GM12878 (cell line): ENCODE measurements at regions not wholly inside any gene's neighbourhood (a gene's known extent, or its start where the extent isn't known, plus 50 kb on each side); places are given as distances from the start of the nearest gene placed in this dataset.

Experiments used
- ATAC-seq: fragments of 200-7000 bp; cut with Tn5 transposase; 3 replicates; pipeline ENCODE4 v1.9.1; 2020; ENCODE audit warnings: mild to moderate bottlenecking, moderate library complexity
- BruUV-seq: library from RNA; stranded (reverse); fragments of 400-500 nt; replicated peaks from 2 replicates; lab custom pipeline; 2021; lab: Mats Ljungman, UMichigan
- CTCF ChIA-PET: fragments of 300-600 bp; sonication (Branson Sonifier 250); formaldehyde crosslinking; extraction: SDS; loops from one replicate; lab custom pipeline; 2021; ENCODE audit warnings: inconsistent platforms; lab: Yijun Ruan, JAX
- POLR2A ChIA-PET: fragments of 350-600 bp; formaldehyde crosslinking; extraction: SDS; loops from one replicate; lab custom pipeline; 2021; ENCODE audit warnings: inconsistent platforms; lab: Charles Lee
- RAD21 ChIA-PET: fragments of 300-600 bp; sonication (Branson Sonifier 250); formaldehyde crosslinking; loops from one replicate; lab custom pipeline; 2023; ENCODE audit warnings: antibody characterized with exemption; ENCODE audit not compliant: unreplicated experiment; lab: Charles Lee
- SMC1A ChIA-PET: fragments of 300-600 bp; sonication (Branson Sonifier 250); formaldehyde crosslinking; loops from one replicate; lab custom pipeline; 2023; ENCODE audit not compliant: unreplicated experiment, uncharacterized antibody; lab: Charles Lee
- DNase-seq: peaks from one replicate; pipeline ENCODE4 v3.0.0-alpha.2; 2011; ENCODE audit warnings: low read depth, low spot score
- FAIRE-seq: peaks from 3 replicates; lab custom pipeline; 2011; peaks lifted over from hg19 to GRCh38; lab: Jason Lieb, UNC
- H2AFZ ChIP-seq: 2 replicates; pipeline ENCODE4 v1.6.0; 2011; ENCODE audit warnings: low read depth, low read length, control low read depth; ENCODE audit not compliant: control insufficient read depth
- H3K27ac ChIP-seq: 2 replicates; pipeline ENCODE4 v1.5.1; 2011; ENCODE audit warnings: control low read depth; ENCODE audit not compliant: control insufficient read depth, insufficient read depth
- H3K27me3 ChIP-seq, 2 experiments: replicated peaks in 1 of 2; 2 replicates each; pipeline versions ENCODE4 v1.6.0 to v1.6.1; 2011; ENCODE audit warnings: low read length in 1 of 2; ENCODE audit not compliant: control insufficient read depth in 2 of 2, insufficient read depth in 2 of 2
- H3K36me3 ChIP-seq, 2 experiments: 2 replicates each; pipeline ENCODE4 v1.5.1; 2011; ENCODE audit warnings: low read length in 1 of 2; ENCODE audit not compliant: control insufficient read depth in 2 of 2, insufficient read depth in 2 of 2
- H3K4me1 ChIP-seq: 2 replicates; pipeline ENCODE4 v1.6.1; 2011; ENCODE audit warnings: mild to moderate bottlenecking, low read length, moderate library complexity, mixed read lengths; ENCODE audit not compliant: control insufficient read depth, insufficient read depth
- H3K4me2 ChIP-seq: 2 replicates; pipeline ENCODE4 v1.6.0; 2011; ENCODE audit warnings: control low read depth; ENCODE audit not compliant: control insufficient read depth, insufficient read depth
- H3K4me3 ChIP-seq: fragments of 200-600 bp; sonication (generic); 2 replicates; pipeline ENCODE4 v1.5.1; 2016
- H3K79me2 ChIP-seq: 2 replicates; pipeline ENCODE4 v1.6.0; 2011; ENCODE audit warnings: low read length; ENCODE audit not compliant: control insufficient read depth, insufficient read depth
- H3K9ac ChIP-seq: 2 replicates; pipeline ENCODE4 v1.8.0; 2011; ENCODE audit warnings: low read length, control low read depth, mixed read lengths; ENCODE audit not compliant: control insufficient read depth, insufficient read depth
- H3K9me3 ChIP-seq: replicated peaks from 3 replicates; pipeline ENCODE4 v1.5.1; 2011; ENCODE audit warnings: mild to moderate bottlenecking, low read length; ENCODE audit not compliant: control insufficient read depth, insufficient read depth
- H4K20me1 ChIP-seq: 2 replicates; pipeline ENCODE4 v1.6.0; 2011; ENCODE audit not compliant: control insufficient read depth, insufficient read depth
- ATF2 ChIP-seq: IDR thresholded peaks from 2 replicates; pipeline ENCODE4 v1.6.1; 2012; ENCODE audit warnings: low read length, inconsistent platforms
- BRCA1 ChIP-seq: IDR thresholded peaks from 2 replicates; pipeline ENCODE4 v1.6.1; 2011; ENCODE audit warnings: low read depth, low read length, improper control_type of control experiment
- CREM ChIP-seq: IDR thresholded peaks from 2 replicates; pipeline ENCODE4 v1.6.1; 2014; ENCODE audit warnings: antibody characterized with exemption, low read depth
- FOS ChIP-seq: IDR thresholded peaks from 3 replicates; pipeline ENCODE4 v1.6.1; 2011; ENCODE audit warnings: borderline replicate concordance; ENCODE audit not compliant: insufficient read length; ENCODE audit errors: extremely low read depth
- FOXK2 ChIP-seq: fragments of 450-650 bp; IDR thresholded peaks from 2 replicates; pipeline ENCODE4 v1.6.1; 2017; ENCODE audit warnings: mild to moderate bottlenecking, moderate library complexity
- GATAD2B ChIP-seq: fragments of 450-650 bp; conservative IDR thresholded peaks from 2 replicates; pipeline ENCODE4 v1.6.1; 2017; ENCODE audit warnings: low read depth, mild to moderate bottlenecking, moderate library complexity
- HDAC6 ChIP-seq: fragments of 200-600 bp; sonication (generic); IDR thresholded peaks from one replicate; pipeline ENCODE4 v1.8.0; 2017; ENCODE audit warnings: antibody characterized with exemption; ENCODE audit not compliant: unreplicated experiment
- KLF5 ChIP-seq: fragments of 450-650 bp; IDR thresholded peaks from 2 replicates; pipeline ENCODE4 v1.6.1; 2014; ENCODE audit warnings: mild to moderate bottlenecking; ENCODE audit not compliant: partially characterized antibody
- POLR2A ChIP-seq: IDR thresholded peaks from 2 replicates; pipeline ENCODE4 v1.6.1; 2011; ENCODE audit warnings: low read depth, mild to moderate bottlenecking, low read length
- SUPT20H ChIP-seq: IDR thresholded peaks from 2 replicates; pipeline ENCODE4 v1.6.1; 2011; ENCODE audit warnings: low read depth, mild to moderate bottlenecking, low read length, moderate library complexity, borderline replicate concordance; ENCODE audit not compliant: control insufficient read depth
- TARDBP ChIP-seq: IDR thresholded peaks from 2 replicates; pipeline ENCODE4 v1.6.1; 2016; ENCODE audit warnings: borderline replicate concordance
- ZBTB4 ChIP-seq: fragments of 450-650 bp; formaldehyde crosslinking; IDR thresholded peaks from 2 replicates; pipeline ENCODE4 v1.4.0; 2022; ENCODE audit warnings: mild to moderate bottlenecking, moderate library complexity
- ZZZ3 ChIP-seq: IDR thresholded peaks from 2 replicates; pipeline ENCODE4 v1.6.1; 2011; ENCODE audit warnings: low read depth; ENCODE audit not compliant: control insufficient read depth, insufficient read length
- WGBS: methylation state at CpG from one replicate; pipeline ENCODE4 v1.1.6; 2016; ENCODE audit warnings: low lambda C conversion rate; ENCODE audit not compliant: insufficient replicate concordance, insufficient coverage; ENCODE audit errors: missing lambda C conversion rate; 5-methylcytosine and 5-hydroxymethylcytosine counted together
- in situ Hi-C: fragments of 300-500 bp; cut with MboI; formaldehyde crosslinking; loops from 9 replicates; pipeline ENCODE4 v1.14.3; 2018; ENCODE audit warnings: mixed read lengths
- intact Hi-C: fragments of 100-400 bp; cut with micrococcal nuclease; formaldehyde crosslinking; loops from one replicate; pipeline ENCODE4 v1.14.2; 2022; ENCODE audit not compliant: unreplicated experiment
- TF ChIP-seq, protein P1 (sequence below): fragments of 450-650 bp; IDR thresholded peaks from 2 replicates; pipeline ENCODE4 v1.6.1; 2016; ENCODE audit warnings: mild to moderate bottlenecking, moderate library complexity, borderline replicate concordance

- no peak for TF ChIP-seq ZBTB4
Observed at GRCh38 chr4:122234686-122235085, 82.6 kb downstream of the BLTP1 start (continued).

- SMC1A ChIA-PET: no interaction called here
- Histone ChIP-seq H3K9ac (no peak overlapping the region), H3K9me3 (no peaks in the 10 kb centered on the region), H4K20me1 (no peaks in the 10 kb centered on the region), H3K4me3 (no peak overlapping the region), H3K4me1 (no peaks in the 10 kb centered on the region), H3K36me3 (peaks cover 0 to 7% of the 10 kb centered on the region in 2 experiments; a peak in 2 of 4 replicates), H3K27ac (no peak overlapping the region), H3K4me2 (no peak overlapping the region), H3K79me2 (no peaks in the 10 kb centered on the region), H2AFZ (no peak overlapping the region), H3K27me3 (no peaks in the 10 kb centered on the region)
- CTCF ChIA-PET: interaction anchor here (1.1 kb wide), 1 partner anchor 23 kb away, joined by 3 read pairs; no protein-coding TSS in a partner anchor
- FAIRE-seq (no peak), ATAC-seq (no peak), DNase-seq (no peak)
- in situ Hi-C loops: no loop called here
- RAD21 ChIA-PET: no interaction called here
- intact Hi-C loops: no loop called here
- POLR2A ChIA-PET: no interaction called here
- no TSS peak for BruUV-seq
- WGBS: 94% methylated on average over 4 of the region's 4 CpGs
- TF ChIP-seq ATF2 (no peak), BRCA1 (no peak), ZZZ3 (no peak), HDAC6 (no peak), SUPT20H (no peak), POLR2A (no peak), TARDBP (no peak), KLF5 (no peak), FOS (no peak), CREM (no peak), FOXK2 (no peak), GATAD2B (no peak)
- TF ChIP-seq, protein P1, sequence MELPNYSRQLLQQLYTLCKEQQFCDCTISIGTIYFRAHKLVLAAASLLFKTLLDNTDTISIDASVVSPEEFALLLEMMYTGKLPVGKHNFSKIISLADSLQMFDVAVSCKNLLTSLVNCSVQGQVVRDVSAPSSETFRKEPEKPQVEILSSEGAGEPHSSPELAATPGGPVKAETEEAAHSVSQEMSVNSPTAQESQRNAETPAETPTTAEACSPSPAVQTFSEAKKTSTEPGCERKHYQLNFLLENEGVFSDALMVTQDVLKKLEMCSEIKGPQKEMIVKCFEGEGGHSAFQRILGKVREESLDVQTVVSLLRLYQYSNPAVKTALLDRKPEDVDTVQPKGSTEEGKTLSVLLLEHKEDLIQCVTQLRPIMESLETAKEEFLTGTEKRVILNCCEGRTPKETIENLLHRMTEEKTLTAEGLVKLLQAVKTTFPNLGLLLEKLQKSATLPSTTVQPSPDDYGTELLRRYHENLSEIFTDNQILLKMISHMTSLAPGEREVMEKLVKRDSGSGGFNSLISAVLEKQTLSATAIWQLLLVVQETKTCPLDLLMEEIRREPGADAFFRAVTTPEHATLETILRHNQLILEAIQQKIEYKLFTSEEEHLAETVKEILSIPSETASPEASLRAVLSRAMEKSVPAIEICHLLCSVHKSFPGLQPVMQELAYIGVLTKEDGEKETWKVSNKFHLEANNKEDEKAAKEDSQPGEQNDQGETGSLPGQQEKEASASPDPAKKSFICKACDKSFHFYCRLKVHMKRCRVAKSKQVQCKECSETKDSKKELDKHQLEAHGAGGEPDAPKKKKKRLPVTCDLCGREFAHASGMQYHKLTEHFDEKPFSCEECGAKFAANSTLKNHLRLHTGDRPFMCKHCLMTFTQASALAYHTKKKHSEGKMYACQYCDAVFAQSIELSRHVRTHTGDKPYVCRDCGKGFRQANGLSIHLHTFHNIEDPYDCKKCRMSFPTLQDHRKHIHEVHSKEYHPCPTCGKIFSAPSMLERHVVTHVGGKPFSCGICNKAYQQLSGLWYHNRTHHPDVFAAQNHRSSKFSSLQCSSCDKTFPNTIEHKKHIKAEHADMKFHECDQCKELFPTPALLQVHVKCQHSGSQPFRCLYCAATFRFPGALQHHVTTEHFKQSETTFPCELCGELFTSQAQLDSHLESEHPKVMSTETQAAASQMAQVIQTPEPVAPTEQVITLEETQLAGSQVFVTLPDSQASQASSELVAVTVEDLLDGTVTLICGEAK: no peak
Observed at GRCh38 chr4:122243785-122244184, 91.7 kb downstream of the BLTP1 start.
